Right cardiac atrium (tissue), 5 donors: ENCODE measurements at regions not wholly inside any gene's neighbourhood (a gene's known extent, or its start where the extent isn't known, plus 50 kb on each side); places are given as distances from the start of the nearest gene placed in this dataset.

Experiments
- ATAC-seq, 2 donors: fragments of 200-7000 bp; cut with Tn5 transposase; one replicate each; pipeline versions ENCODE4 v1.8.0 to v1.9.1; 2020; ENCODE audit warnings: moderate library complexity in 2 of 2, mild to moderate bottlenecking in 1 of 2
- DNase-seq, 3 donors: peaks; one replicate each; pipeline ENCODE4 v3.0.0-alpha.2; 2020
- H3K27ac ChIP-seq: one replicate; pipeline ENCODE4 v1.5.1; 2013; ENCODE audit warnings: mild to moderate bottlenecking, low read length, control low read depth, moderate library complexity
- H3K27me3 ChIP-seq: one replicate; pipeline ENCODE4 v1.6.1; 2013; ENCODE audit not compliant: control insufficient read depth, insufficient read depth
- H3K4me1 ChIP-seq: one replicate; pipeline ENCODE4 v1.6.1; 2013; ENCODE audit warnings: low read length; ENCODE audit not compliant: control insufficient read depth, insufficient read depth
- H3K4me3 ChIP-seq: one replicate; pipeline ENCODE4 v1.5.1; 2013; ENCODE audit warnings: low read length, control low read depth
- H3K9me3 ChIP-seq: one replicate; pipeline ENCODE4 v1.6.1; 2013; ENCODE audit warnings: low read length; ENCODE audit not compliant: control insufficient read depth
- WGBS: extraction: QIAGEN DNeasy Blood & Tissue Kit; methylation state at CpG from one replicate; pipeline ENCODE4 v1.1.7; 2013; 5-methylcytosine and 5-hydroxymethylcytosine counted together
- intact Hi-C, 4 donors: fragments of 100-400 bp; cut with DNase I; formaldehyde crosslinking; loops; one replicate each; pipeline versions ENCODE4 v1.11.0 to v1.14.0; 2022 to 2023
- donor health status: healthy with polysubstance abuse.
- donor health status: DM: no; HTN: yes; CAD: no.
- donor health status: DM: no; HTN: no; CAD: no.
- donor health status: DM: no; HTN: yes; CAD: no; lungs with severe emphysema.
- donor health status: DM: yes; HTN: yes; CAD: no.

DNA sequence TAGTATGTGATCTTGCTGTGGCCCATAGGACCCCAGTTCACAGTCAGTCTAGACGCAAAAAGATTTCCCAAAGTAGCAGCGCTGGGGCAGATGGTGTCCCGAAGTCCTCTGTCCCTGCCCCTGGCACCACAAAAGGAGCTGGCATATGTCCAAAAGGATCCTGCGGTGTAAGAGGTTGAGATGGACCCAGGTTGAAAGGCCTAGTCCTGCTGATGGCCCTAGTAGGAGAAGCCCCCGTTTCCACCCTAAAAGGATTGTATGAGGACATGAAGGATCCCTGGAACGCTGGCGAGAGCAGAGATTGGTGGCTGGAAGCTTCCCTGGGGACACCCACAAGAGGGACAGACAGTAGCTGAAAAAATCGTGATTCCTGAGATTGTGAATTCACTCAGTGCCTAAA lies 58.0 kb upstream of the DCAF8L1 start:
- no peaks in the 10 kb centered on the region for H3K4me1 ChIP-seq
- ATAC-seq (no peak), DNase-seq (no peak)
- 87% methylated on average over 8 of the region's 8 CpGs for WGBS
- intact Hi-C loops: no loop called here
- H3K4me3 ChIP-seq: no peak overlapping the region
- H3K27me3 ChIP-seq: no peaks in the 10 kb centered on the region
- no peaks in the 10 kb centered on the region for H3K9me3 ChIP-seq
- H3K27ac ChIP-seq: no peak overlapping the region
